Bone marrow (tissue), 2 donors: ENCODE measurements at regions not wholly inside any gene's neighbourhood (a gene's known extent, or its start where the extent isn't known, plus 50 kb on each side); places are given as distances from the start of the nearest gene placed in this dataset.
"Not testable (repeated sequence)": the region's sequence is repeated elsewhere in the genome, so short reads cannot be mapped to it uniquely, and the experiment has no call there.

Experiments used
- DNase-seq, 2 donors: peaks; one replicate each; lab custom pipeline; 2025; lab: John Stamatoyannopoulos, UW

DNA sequence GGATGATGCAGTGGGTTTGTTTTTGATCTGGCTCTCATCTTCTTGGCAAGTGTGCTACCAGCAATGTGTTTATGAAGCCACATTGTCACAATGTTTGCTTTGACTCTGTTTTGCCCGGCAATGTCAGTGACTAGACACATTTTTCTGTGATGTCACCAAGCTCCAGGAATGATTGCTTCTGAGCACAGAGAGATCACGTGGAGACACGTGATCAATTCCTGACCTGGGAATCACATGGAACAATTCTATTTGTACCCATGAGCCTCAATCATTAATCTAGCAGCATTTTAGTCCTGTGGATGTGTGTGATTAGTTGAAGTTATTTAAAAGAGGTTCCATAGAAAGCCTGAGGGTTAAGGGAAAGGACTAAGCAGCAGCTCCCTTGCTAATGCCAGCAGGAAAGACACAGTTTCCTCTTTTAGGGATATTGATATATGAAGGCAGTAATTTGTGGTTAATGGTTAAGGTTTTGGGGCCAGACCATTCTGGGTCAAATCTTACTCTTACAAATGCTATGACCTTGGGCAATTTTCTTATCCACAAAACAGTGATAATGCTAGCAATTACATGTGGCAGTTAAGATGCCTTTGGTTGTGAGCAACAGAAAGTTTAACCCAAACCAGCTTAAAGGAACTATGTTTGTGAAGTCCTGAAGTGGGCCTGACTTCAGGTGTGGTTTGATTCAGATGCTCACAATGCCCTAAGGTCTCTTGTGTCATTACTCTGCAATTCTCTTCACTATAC lies 59.0 kb downstream of the FASLG start:
- DNase-seq = no peak

DNA sequence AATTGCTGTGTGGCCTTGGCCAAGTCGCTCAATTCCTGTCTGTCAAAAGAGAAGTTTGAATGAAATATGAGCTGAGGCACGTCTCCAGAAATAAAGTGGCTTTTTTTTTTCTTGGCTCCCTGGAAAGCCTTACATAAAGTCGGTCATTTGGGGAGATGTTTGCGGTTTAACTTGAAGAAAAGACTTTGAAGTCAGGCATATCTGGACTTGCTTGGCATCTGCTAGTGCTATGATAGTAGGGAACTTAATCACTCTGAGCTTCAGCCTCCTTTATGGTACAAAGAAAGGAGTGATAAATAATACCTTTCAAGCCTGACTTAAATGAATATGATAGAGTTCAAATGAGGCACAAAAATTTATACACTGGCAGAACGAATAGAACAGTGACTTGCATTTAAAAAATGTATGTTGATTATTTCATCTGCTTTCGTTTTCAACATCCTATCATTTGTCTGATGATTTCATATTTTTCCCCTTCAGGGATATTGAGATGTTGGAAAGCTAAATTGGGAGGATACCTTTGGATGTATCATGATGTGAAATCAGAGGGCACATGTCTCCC lies 60.2 kb downstream of the FASLG start:
- no peak for DNase-seq

DNA sequence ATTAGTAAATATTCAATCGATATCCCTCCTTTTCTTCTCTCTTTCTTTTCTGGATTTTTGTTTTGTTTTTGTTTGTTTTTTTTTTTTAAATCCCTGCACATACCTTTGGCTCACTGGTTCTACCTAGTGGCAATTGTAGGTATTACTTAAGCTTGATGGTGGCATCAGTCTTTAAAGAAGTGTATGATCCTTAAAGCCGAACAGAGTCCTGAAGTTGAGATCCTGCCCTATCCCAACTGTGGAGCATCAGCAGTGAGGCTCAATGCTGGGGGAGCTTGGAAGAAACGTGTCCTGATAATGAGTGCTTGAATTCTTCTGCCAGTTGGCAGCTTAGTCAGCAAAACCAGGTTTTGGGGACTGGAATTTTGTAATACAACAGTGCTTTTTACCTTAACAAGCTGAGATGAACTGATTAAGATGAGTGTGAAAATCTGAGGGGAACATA lies 60.8 kb downstream of the FASLG start:
- DNase-seq = peak in 1 of 2 donors; percentile 33

DNA sequence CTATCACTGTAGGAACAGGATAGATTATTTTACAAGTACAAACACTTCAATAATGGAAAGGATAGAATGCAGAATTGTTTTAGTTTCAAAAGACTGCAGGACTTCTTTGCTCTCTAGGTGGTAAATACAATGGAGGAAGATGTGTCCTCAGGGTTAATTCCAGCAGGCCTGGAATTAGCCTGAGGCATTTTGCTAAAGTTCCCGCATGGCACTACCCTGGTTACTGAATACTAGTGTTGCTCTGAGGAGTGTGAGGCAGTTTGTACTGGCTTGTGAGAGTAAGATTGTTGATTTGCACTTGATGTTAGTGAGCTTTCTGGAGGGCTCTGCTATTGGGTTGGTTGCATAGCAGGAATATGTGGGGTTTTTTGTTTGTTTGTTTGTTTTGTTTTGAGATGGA lies 61.4 kb downstream of the FASLG start:
- no peak for DNase-seq

DNA sequence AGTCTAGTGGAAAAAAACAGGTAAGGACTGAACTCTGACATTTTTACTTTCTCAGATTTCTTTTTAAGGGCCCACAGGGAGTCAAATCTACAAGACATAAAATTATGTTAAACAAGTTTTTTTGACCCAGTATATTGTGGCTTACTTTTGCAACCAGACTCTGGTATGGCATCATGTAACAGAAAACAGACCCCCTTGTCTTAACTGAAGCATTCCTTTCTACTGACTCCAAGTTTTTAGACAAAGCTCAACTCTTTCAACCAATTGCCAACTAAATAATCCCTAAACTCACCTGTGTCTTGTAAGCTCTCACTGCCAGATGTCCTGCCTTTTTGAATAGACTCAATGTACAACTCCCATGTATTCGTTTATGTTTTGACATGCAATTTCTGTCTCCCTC lies 64.3 kb downstream of the FASLG start:
- no peak for DNase-seq

DNA sequence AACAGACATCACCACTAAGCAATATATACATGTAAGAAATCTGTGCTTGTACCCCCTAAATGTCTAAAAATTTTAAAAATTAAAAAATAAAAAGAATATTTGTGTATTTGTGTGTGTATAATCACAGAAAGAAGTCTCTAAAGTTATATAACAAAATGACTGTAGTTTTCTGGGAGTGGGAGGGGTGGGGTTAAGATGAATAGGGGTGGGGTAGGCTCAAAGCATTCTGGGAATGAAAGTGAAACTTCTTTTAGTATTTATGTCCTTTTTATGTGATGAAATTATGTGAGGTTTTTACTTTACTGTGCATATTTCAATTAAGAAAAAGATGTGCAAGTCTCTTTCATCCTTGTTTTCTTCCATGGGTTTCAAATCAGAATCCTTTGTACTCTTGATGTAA lies 65.3 kb downstream of the FASLG start:
- no peak for DNase-seq

DNA sequence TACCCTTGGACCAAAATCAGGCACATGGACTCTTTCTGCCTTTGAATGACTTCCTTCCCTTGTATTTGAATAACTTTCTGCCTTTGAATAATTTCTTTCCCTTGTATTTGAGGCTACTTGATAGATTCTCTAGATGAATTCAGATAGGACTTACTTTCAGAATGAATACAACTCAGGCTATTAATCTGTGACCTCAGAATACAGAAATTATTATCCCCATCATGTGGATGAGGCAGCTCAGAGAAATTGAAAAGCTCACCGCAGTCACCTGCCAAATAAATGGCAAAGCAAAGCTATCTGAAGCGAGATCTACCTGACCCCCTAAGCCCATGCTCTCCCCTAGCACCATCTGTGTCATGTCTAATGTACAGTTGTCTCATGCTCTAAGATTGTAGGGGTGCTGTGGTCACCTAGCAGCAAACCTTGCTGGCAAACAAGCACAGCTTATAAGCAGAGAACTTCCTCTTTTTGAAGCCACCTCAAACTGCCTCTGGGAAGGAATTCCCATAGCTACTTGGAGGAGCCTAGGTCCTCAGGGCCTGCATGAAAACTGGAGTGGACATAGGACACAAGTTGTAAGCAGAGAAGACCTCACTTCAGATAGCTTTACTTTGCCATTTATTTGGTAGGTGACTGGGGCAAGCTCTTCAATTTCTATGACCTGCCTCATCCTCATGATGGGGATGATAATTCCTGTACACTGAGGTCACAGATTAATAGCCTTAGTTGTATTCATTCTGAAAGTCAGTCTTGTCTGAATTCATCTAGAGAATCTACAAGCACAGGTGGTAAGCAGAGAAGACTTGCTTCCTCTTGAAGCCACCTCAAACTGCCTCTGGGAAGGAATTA lies 66.1 kb downstream of the FASLG start:
- DNase-seq = peak in 1 of 2 donors; percentile 36

DNA sequence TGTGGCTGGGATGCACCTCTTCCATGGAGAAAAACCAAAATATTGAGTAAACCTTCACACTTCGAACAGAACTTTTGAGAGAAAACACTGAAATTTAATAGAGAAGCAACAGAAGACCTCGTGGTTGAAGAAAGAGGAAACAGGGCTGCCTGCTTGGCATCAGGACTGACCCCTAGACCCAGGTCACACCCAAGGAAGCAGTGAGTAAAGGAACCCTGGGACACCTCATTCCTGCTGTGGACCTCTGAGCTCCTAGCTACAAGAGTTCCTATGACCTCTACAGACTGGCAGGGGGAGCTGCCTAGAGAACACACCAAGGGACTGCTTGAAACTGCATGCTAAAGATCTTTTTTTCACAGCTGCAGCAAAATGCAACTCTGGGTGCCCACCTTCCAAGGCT lies 67.8 kb downstream of the FASLG start:
- DNase-seq = no peak

DNA sequence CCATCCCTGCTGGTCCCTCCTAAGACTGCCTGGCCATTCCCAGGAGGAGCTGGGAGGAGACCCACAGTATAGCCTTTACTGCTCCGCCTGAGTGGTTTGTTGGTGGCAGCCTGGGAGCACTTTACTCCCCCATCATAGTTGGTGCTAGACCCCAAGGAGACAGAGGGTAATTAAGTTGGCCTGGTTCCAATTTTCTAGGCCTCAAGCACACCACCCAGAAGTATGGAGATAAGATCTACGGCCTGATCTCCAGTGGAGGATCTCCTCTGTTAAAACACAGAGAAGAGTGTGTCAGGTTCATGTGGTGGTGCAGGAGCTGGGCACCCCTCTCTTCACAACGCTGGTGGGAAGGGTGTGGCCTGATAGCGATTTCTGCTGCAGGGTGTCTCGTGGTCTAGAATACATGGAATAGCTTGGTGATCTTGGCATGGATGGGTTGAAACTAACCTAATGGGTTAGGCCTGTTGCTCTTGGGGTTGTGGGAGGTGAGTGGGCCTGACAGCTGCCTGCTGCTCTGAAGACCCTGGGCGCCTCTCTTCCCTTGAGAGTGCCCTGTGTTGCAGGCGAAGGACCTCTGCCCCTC lies 68.5 kb downstream of the FASLG start:
- DNase-seq = no peak

DNA sequence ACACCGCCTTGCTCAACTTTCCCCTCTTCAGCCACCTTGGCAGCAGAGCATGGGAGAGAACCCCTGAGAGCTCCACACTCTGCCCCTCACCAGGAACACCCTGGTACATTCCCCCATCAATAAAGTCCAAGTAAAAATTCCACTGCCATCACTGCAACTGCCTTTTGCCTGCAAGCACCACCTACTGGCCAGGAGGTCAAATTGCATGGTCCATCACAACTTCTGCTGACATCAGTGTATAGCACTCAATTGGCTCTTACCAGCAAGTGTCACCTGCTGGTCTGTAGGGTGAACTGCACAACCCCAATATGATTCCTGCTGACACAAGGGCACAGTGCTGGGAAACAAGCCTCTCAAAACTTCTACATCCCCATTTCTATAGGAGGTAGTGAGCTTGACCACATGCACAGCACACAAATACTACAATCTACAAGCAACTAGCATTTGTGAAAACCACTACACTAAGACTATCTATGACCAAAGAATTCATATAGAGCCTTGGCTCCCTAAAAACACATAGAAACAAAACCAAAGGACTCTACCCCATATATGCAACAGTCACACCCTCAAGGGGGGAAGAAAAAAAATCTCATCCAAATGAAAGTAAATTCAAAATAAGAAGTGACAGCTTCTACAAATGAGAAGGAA lies 69.2 kb downstream of the FASLG start:
- DNase-seq = peak in 1 of 2 donors; percentile 10

DNA sequence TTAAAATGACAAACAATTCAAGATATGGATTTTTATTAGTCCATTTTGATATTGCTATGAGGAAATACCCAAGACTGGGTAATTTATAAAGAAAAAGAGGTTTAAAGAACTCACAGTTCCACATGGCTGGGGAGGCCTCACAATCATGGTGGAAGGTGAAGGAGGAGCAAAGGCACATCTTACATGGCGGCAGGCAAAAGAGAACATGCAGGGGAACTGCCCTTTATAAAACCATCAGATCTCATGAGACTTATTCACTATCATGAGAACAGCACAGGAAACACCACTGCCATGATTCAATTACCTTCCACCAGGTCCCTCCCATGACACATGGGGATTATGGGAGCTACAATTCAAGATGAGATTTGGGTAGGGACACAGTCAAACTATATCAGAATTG lies 69.8 kb downstream of the FASLG start:
- DNase-seq = not testable (repeated sequence)

DNA sequence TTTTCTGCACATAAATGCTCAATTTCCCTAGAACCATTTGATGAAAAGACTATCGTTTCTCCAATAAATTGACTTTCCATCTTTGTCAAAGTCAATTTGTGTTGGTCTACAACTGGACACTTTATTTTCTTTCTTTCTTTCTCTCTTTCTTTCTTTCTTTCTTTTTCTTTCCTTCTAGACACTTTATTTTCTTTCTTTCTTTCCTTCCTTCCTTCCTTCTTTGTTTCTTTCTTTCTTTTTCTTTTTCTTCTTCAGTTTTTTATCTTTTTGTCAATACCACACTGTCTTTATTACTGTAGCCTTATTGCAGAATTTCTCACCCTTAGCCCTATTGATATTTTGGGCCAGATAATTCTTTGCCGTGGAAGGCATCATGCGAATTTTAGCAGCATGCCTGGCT lies 73.5 kb downstream of the FASLG start:
- DNase-seq = no peak

DNA sequence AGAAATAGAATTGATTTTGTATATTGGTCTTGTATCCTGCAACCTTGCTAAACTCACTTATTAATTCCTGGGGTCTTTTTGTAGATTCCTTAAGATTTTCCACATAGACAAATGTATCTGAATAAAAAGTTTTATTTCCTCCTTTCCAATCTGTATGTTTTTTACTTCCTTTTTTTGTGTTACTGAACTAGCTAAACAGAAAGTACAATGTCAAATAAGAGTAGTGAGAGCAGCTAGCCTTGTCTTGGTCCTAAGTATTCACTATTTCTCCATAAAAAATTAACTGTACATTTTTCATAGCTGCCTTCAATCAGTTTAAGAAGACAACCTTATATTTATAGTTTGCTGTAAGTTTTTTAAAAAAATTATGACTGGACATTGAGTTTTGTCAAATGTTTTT lies 74.9 kb downstream of the FASLG start:
- DNase-seq = peak in 1 of 2 donors; percentile 34

DNA sequence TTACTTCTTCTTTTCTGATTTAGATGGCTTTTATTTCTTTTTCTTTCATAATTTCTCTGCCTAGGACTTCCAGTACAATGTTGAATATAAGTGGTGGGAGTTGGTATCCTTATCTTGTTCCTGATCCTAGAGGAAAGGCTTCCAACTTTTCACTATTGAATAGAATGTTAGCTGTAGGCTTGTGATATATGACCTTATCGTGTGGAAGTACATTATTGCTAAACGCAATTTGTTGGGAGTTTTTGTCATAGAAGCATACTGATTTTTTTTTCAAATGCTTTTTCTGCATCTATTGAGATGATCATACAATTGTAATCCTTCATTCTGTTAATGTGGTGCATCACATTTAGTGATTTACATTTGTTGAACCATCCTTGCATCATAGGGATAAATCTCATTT lies 79.5 kb downstream of the FASLG start:
- DNase-seq = no peak

DNA sequence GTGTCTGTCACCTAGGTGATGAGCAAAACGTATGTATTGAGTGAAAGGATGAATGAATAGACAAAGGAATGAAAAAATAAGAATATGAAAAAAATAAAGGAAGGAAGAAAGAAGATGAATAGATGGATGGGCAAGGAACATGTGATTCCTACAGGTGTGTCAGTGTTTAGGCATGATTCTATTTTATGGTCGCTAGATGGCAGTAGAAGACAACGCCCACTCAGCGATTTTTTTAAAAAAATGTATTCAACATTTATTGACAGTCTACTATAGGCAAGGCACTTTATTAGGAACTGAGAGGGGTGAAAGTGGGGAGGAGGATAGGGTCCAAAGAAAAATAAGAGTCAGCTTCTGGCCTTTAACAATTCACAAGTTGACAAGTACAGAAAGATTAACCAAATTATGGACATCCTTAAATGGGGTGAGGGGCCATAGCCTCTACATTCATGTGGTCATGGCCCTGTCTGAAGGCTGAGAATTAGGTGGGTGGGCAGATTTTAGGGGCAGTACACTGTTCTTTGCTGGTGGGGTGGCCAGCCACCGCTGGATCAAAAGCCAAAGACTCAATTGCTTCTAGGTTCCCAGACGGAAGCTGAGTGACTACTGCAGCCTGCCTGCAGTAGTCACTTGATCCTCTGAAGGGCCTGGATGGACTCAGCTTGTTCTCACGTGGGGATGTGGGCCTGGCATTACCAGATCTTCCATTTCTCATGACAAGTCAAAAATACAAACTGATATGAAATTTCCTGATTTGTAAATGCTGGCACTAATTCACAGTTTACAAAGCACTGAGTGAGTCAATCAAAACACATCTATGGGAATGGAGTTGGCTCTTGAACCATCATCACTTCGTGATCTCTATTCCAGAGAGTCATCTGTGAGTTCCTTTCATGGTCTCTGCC lies 83.9 kb downstream of the FASLG start:
- DNase-seq = peak in 1 of 2 donors; percentile 51

DNA sequence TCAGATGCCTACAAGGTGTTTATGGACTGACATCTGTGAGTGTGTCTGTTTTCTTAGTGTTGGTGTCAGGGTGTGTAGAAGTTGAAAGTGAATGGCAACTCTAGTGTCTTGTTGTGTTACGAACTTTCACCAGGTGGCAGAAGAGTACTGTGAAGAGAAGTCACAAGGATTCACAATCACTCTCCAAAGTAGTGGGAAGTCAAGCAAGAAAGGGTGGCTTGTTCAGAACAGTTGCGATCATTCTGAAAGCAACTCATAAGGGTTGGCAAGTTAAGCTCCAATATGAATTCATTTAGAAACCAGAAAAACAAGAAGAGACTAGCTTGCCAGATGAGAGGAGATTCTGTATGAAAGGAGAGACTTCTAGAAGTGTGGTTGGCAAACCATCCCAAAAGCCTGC lies 86.1 kb downstream of the FASLG start:
- DNase-seq = peak in 1 of 2 donors; percentile 80

DNA sequence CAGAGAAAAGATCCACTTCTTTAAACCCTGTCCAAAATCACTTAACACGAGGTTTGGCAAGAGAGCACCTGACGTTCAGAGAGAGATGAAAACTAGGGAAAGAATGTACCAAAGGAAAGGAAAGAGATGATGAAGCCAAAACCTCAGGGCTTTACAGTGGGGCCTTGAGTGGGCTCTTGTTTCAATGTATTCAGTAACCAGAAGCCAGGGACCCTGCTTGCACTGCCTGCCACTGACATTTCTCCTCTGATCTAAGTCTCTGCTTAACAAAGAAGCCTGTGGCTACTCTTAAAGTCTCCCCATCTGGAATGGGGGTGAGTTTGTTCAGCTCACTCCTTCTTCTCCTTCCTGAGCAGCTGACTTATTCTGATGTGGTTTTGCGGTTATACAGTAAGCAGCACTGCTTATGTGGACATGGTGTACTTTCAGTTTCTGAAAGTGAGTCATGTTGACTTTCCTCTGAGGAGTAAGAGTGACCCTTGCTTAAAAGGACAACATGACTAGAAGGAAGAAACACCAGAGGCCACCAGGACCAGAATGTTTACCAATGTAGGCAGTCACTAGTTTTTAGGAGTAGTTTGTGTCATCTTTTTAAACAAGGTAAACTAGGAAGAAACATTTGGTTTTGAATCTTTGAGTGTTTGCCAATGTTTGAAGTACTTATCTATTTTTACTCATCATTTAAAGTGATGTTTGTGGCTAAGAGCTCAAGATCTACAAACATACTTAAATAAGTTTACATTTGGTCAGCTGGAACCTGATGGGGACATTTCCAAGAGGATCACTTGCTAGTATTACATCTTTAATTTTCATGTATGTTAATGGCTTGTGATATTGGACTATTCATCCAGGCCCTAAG lies 87.4 kb downstream of the FASLG start:
- peak in 1 of 2 donors; percentile 94 for DNase-seq

DNA sequence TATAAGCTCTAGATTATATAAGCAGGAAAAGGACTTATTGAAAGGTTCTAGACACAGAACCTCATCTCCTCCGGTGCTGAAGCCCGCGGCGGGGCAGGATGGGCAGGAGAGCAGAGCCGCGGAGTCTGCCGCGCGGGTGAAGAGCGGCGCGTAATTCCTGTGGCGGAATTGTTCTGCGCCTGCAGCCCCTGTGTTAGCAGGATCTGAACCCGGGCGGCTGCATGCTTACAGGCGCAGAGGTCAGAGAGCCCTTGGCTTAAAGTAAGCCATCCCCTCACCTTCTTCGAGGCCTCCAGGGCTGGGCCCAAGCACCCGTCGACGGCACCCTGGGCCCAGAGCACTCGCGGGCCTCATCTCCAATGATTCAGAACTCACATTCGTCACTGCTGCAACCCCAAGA lies 89.3 kb downstream of the FASLG start:
- no peak for DNase-seq

DNA sequence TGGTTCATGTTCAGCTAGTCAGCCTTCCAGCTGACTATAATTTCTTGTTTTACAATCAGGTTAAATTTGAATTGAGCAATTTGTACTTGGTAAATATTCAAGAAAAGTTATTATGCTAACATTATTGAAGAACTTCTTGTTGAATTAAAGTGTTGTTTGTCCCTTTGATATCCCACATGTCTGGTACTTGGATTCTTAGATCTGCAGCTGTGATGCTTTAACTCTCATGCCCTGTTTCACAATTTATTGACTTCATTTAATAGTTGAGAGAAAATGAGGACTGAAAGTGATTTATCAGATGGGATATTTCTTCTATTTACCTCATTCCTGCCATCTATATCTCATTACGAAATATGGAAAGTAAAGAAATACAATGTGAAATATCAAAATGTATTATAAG lies 92.8 kb downstream of the FASLG start:
- DNase-seq = no peak

DNA sequence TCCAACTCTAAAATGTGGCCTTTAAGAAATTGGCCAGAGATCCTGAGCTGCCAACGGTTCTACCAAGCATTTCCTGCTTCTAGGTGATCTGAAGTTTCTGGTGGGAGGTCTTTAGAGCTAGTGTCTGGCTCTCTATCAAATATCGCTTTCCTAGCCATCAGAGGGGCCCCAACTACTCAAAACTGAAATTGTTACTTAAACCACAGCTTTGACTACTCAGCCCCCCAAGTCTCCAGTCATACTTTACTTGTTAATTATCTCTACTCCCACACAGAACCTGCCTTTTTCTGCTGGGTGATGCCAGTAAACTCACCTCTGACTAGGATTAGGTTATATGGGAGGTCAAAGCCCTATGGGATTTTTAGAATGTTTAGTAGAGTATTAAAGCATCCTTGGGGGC lies 95.1 kb downstream of the FASLG start:
- DNase-seq = no peak
